LNCAP (cell line): ENCODE measurements at regions not wholly inside any gene's neighbourhood (a gene's known extent, or its start where the extent isn't known, plus 50 kb on each side); places are given as distances from the start of the nearest gene placed in this dataset.

ENCODE experiments used
- CTCF ChIP-seq: fragments of 450-650 bp; IDR thresholded peaks from 2 replicates; pipeline ENCODE4 v1.5.1; 2017; ENCODE audit warnings: mild to moderate bottlenecking

- TF ChIP-seq CTCF, result no peak
These were observed 85.1 kb downstream of the CT47B1 start for GRCh38 chrX:120790552-120790951.

- TF ChIP-seq CTCF, result peak; percentile 50
These were observed 85.5 kb downstream of the CT47B1 start for GRCh38 chrX:120790118-120790517.

- no peak for TF ChIP-seq CTCF
These were observed 94.3 kb downstream of the CT47B1 start for GRCh38 chrX:120781403-120781802.

- TF ChIP-seq CTCF, result no peak
These were observed 99.7 kb downstream of the CT47B1 start for GRCh38 chrX:120775959-120776358.

GRCh38 chrX:120774606-120775005, 101.1 kb downstream of the CT47B1 start:
- no peak for TF ChIP-seq CTCF

GRCh38 chrX:120773801-120774200, 101.9 kb downstream of the CT47B1 start:
- no peak for TF ChIP-seq CTCF

GRCh38 chrX:120769576-120770341, 105.9 kb downstream of the CT47B1 start:
- peak; percentile 44; the same call in 1 of the 2 replicates for TF ChIP-seq CTCF

- no peak for TF ChIP-seq CTCF
These were observed 107.0 kb downstream of the CT47B1 start for GRCh38 chrX:120768681-120769080.
